HCT116 (cell line): ENCODE measurements at regions not wholly inside any gene's neighbourhood (a gene's known extent, or its start where the extent isn't known, plus 50 kb on each side); places are given as distances from the start of the nearest gene placed in this dataset.

Experiments used
- CEBPB ChIP-seq: IDR thresholded peaks from 2 replicates; pipeline ENCODE4 v1.6.1; 2012; ENCODE audit warnings: low read depth
- JUND ChIP-seq: IDR thresholded peaks from 2 replicates; pipeline ENCODE4 v1.6.1; 2012
- POLR2A ChIP-seq: IDR thresholded peaks from 2 replicates; pipeline ENCODE4 v1.7.0; 2011; ENCODE audit warnings: borderline replicate concordance; ENCODE audit not compliant: insufficient read depth, insufficient read length; ENCODE audit errors: extremely low read depth
- TF ChIP-seq, protein P1 (sequence below), 3 experiments: fragments of 200-600 bp in 1 of 3; sonication (generic) in 1 of 3; IDR thresholded peaks in 2 of 3; conservative IDR thresholded peaks in 1 of 3; 2 replicates each; pipeline ENCODE4 v1.5.1; 2012 to 2017; ENCODE audit warnings: low read depth in 2 of 3, low read length in 2 of 3, antibody characterized with exemption in 1 of 3, borderline replicate concordance in 1 of 3, control low read depth in 1 of 3, mild to moderate bottlenecking in 1 of 3, mixed read lengths in 1 of 3, mixed run types in 1 of 3, moderate library complexity in 1 of 3; ENCODE audit not compliant: insufficient read depth in 1 of 3

DNA sequence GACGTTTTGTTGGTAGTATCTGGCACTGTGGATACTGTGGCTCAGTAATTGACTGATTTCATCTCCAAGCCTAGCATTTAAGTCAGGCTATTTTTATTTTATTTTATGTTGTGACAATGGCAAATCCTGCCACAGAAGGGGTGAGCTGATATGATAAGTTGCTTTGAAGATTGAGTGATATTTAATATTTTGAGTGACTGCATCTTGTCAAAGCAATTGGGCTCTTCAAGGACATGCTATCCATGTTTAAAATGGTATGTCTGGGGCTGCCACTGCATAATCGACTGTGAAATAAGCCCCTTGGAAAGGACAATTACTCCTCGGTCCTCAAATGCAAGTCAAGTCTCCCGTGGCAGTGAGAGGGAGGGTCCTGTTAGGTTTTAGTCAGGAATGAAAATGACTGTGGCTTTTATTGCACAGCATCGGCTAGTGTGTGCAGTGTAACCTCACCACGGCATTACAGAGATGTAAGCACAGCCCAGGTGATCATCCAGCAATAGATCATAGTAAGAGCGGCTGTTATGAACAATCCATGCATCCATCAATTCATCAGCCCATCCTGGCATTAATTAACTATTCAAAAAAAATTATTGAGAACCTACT is 178.2 kb downstream of the GBA3 start:
- TF ChIP-seq, protein P1, sequence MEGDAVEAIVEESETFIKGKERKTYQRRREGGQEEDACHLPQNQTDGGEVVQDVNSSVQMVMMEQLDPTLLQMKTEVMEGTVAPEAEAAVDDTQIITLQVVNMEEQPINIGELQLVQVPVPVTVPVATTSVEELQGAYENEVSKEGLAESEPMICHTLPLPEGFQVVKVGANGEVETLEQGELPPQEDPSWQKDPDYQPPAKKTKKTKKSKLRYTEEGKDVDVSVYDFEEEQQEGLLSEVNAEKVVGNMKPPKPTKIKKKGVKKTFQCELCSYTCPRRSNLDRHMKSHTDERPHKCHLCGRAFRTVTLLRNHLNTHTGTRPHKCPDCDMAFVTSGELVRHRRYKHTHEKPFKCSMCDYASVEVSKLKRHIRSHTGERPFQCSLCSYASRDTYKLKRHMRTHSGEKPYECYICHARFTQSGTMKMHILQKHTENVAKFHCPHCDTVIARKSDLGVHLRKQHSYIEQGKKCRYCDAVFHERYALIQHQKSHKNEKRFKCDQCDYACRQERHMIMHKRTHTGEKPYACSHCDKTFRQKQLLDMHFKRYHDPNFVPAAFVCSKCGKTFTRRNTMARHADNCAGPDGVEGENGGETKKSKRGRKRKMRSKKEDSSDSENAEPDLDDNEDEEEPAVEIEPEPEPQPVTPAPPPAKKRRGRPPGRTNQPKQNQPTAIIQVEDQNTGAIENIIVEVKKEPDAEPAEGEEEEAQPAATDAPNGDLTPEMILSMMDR (IDR thresholded peaks at IDR 0.05 in 2 of 3, conservative IDR thresholded peaks at IDR 0.05 in 1 of 3; ENCODE audit: borderline replicate concordance in 1 of 3, insufficient read depth in 1 of 3, low read depth in 2 of 3, low read length in 2 of 3): no peak
- TF ChIP-seq POLR2A: no peak
- no peak for TF ChIP-seq JUND
- no peak for TF ChIP-seq CEBPB
